NCI-H226 (cell line): ENCODE measurements at regions not wholly inside any gene's neighbourhood (a gene's known extent, or its start where the extent isn't known, plus 50 kb on each side); places are given as distances from the start of the nearest gene placed in this dataset.
"Not testable (repeated sequence)": the region's sequence is repeated elsewhere in the genome, so short reads cannot be mapped to it uniquely, and the experiment has no call there.

Experiments used
- DNase-seq: peaks from one replicate; pipeline ENCODE4 v3.0.0-alpha.2; 2015

- no peak for DNase-seq
Observed at GRCh38 chr10:38209332-38209731, 115.2 kb downstream of the ZNF37A start.

DNA sequence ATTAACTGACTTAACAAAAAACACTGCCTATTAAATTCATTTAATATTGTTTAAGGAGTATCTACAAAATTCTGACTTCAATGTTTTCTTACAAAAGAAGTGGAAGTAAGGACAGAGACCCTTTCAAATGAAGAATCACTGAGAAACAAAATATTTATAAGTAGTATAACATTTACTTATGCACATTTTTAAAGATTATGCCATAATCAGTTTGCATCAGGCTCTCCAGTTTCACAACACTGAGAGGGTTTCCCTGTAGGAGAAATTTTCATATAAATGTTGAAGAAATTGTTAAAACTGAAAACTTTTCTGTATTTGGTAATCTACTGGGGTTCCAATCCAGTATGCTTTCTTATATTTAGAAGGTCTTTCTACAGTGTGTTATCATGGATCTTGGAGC lies 115.6 kb downstream of the ZNF37A start:
- DNase-seq, result not testable (repeated sequence)

GRCh38 chr10:38212460-38212859 lies 118.3 kb downstream of the ZNF37A start:
- no peak for DNase-seq

GRCh38 chr10:38226385-38226784 lies 132.2 kb downstream of the ZNF37A start:
- DNase-seq, result no peak

- DNase-seq, result no peak
Observed at GRCh38 chr10:38228394-38228793, 134.3 kb downstream of the ZNF37A start.

DNA sequence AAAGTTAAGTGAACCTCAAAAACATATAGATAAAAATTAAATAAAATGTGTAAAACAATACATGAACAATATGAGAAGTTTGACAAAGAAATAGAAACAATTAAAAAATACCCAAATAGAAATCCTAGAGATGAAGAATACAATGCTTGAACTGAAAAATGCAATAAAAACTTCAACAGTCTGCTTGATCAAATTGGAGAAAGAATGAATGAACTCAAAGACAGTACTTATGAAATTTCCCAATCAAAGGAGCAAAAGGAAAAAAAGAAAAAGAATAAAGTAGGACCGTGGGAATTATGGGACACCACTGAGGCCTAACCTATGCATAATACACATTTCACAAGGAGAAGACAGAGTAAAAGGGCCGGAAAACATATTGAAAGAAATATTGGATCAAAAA lies 144.3 kb downstream of the ZNF37A start:
- DNase-seq, result not testable (repeated sequence)

DNA sequence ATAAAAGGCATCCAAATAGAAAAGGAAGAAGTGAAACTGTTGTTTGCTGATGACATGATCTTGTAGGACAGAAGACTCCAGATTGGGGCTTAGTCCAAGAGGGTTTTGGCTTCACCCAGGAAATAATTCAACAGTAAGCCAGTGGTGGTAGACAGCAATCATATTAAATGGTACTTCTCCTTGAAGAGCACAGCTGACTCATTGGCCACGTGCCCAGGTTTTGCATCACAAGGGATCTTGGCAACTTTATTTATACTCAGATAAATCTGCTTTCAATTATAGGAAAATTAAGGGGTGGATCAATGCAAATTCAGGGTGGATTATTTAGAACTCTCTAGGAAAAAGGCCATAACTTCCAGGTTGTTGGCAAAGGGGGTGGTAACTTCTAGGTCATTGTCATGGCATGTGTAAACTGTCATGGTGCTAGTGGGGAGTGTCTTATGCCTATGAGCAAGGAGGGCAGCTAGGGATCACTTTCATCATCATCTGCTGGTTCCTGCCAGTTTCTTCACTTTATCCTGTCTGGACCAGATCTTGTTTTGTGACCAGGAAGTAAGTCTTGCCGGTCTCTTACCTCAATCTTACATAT lies 148.0 kb downstream of the ZNF37A start:
- DNase-seq, result not testable (repeated sequence)

DNA sequence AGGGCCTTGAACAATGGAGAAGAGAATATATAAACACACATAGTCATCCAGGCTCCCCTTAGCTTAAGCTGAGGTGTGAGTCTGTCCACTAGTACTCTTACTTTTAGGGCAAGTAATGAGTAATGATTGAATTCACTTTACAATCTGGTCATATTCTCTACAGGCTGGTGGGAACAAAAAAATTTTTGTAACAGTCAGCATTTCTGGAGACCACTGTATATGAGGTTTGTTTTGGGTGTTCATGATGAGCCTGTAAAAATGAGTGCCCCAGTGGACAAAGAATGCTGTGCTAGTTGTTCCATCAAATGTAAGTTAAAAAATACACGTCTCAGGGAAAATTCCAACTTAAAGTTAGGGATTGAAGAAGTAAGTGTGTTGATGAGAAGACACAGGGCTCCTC lies 154.0 kb downstream of the ZNF37A start:
- DNase-seq, result not testable (repeated sequence)

DNA sequence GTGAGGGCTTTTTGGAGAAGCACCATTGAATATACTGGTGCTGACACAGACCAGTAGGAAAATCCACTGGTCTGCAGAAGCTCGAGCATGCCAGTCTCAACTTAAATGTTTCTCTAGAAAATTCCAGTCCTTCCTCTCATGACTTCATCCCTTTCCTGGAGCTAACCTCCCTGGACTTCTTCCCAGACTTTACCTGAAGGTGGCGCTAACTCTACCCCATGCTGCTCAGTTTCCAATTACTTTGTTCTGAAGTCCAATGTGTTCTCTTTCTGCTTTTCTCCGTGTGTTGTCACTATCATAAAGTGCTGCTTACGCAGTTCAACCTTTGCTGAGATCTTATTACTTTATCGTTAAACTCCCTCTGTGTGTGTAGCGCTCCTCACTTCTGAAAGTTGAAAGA lies 158.4 kb downstream of the ZNF37A start:
- DNase-seq, result not testable (repeated sequence)

- not testable (repeated sequence) for DNase-seq
Observed at GRCh38 chr10:38267555-38267954, 173.4 kb downstream of the ZNF37A start.

DNA sequence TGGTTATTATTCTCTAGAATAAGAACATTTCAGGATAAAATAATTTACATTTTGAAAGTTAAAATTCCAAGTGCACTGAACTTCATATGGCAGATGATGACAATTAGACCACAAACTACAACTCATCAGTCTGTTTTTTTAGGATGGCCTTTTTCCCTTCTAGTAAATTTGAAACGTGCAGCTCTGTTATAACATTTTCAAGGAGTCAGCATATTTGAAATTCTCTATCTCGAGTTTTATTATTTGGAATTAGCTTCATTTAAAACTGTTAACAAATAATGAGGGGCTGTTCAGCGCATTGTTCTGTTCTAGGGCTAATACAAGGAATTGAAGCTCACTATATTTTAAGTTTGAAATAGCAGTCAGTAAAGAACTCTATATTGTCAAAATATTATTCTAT lies 176.9 kb downstream of the ZNF37A start:
- not testable (repeated sequence) for DNase-seq

- DNase-seq, result not testable (repeated sequence)
Observed at GRCh38 chr10:38274879-38275278, 180.7 kb downstream of the ZNF37A start.

- DNase-seq, result not testable (repeated sequence)
Observed at GRCh38 chr10:38292560-38292959, 198.4 kb downstream of the ZNF37A start.

DNA sequence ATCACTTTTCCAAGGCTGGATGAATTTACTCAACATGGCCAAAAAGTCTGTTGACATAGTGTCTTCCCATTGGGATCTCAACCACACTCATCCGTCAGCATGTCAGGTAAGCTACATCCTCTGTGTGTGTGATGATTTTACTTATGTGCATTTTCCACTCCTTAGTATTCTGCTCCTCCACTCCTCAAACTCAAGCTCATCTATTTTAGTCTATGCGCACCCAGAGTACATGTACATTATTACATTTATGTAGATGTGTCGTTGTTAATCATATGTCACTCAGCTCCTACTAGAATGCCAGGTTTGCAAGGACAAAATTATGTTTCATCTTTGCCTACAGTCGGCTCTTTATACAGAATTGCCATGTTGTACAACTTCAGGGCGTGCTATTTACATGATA lies 216.0 kb downstream of the ZNF37A start:
- DNase-seq, result not testable (repeated sequence)

GRCh38 chr10:38315090-38315805 lies 221.1 kb downstream of the ZNF37A start:
- not testable (repeated sequence) for DNase-seq

GRCh38 chr10:38321393-38321792 lies 227.3 kb downstream of the ZNF37A start:
- DNase-seq, result not testable (repeated sequence)

DNA sequence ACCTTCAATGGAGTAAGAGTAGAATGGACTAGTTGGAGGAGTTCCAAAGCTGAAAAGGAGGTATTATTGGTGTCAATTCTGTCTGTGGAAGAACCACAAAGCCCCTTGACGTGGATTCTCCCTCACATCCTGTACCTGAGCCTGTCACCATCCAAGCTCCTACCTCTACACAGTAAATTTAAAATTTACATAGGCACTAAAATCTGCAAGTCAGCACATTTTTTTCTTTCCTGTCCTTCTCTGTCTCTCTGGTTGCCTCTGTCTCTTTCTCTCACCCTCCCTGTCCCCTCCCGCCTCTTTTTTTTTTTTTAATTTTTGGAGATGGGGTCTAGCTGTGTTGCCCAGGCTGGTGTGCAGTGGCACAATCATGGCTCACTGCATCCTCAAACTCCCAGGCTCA lies 236.2 kb downstream of the ZNF37A start:
- not testable (repeated sequence) for DNase-seq

GRCh38 chr10:38331106-38331505 lies 237.0 kb downstream of the ZNF37A start:
- not testable (repeated sequence) for DNase-seq

DNA sequence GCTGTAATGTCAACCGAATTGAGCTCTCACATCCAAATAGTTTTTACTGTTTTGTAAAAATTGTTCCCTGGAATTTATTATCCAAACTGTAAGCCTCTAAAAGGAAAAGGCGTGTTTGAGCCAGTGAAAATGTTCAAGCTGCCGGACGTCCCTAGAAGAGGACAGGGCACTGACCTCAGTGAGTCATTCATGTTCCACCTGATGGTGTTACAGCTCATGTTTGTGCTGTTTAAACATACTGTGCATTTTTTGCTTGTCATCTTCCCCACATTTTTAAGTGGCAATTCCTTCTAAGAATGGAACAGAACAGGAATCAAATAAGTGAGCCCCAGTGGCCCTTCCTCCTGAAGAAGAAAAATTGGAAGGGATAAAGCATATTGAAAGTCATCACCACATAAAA lies 239.6 kb downstream of the ZNF37A start:
- DNase-seq, result not testable (repeated sequence)

DNA sequence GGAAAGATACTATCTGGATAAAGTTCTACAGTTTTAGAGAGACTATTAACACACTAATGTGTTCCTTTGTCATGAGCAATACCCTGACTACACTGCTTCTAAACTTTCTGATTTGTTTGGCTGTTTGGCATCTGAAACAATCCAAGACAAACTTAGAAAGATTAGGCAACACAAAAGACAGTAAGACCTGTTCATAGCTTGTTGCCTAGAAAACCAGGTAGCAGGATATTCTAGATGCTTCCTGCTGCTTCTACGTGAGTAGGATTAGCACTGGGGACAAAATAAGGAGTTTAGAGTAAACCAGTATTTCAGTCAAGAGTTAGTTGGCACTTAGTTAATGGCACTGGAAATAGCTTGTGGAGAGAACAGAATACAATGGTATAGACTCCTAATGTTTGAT lies 256.5 kb downstream of the ZNF37A start:
- DNase-seq, result not testable (repeated sequence)

DNA sequence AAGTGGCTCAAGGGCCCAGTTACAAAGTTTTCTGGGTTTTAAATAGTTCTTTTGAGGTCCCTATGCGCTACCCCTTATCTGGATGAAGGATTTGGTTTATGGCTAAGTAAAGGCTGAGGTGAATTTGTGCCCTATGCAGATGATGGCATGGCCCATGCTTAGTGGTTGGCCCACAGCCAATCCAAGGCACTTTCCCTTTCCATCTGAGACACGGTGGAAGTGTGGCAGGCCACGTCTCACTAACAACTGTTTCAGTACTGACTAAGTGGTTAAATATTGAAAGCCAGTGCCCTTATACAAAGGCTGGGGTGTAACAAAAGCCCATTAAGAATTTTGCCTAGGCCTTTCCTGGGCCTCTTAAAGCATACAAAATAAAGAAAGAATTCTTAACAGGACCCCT lies 260.3 kb downstream of the ZNF37A start:
- DNase-seq, result not testable (repeated sequence)

- DNase-seq, result peak; percentile 53
Observed at GRCh38 chr10:38355911-38356526, 261.9 kb downstream of the ZNF37A start.

- DNase-seq, result not testable (repeated sequence)
Observed at GRCh38 chr10:38356527-38356926, 262.4 kb downstream of the ZNF37A start.

GRCh38 chr10:38362514-38362913 lies 268.4 kb downstream of the ZNF37A start:
- DNase-seq, result not testable (repeated sequence)
